HG03575 (cell line): ENCODE measurements at regions not wholly inside any gene's neighbourhood (a gene's known extent, or its start where the extent isn't known, plus 50 kb on each side); places are given as distances from the start of the nearest gene placed in this dataset.
"Not testable (repeated sequence)": the region's sequence is repeated elsewhere in the genome, so short reads cannot be mapped to it uniquely, and the experiment has no call there.

Source experiments
- ATAC-seq: cut with Tn5 transposase; IDR thresholded peaks from one replicate; pipeline ENCODE4 v1.9.1; 2021; ENCODE audit not compliant: unreplicated experiment, insufficient number of reproducible peaks, low FRiP score; ENCODE audit errors: extremely low read depth

DNA sequence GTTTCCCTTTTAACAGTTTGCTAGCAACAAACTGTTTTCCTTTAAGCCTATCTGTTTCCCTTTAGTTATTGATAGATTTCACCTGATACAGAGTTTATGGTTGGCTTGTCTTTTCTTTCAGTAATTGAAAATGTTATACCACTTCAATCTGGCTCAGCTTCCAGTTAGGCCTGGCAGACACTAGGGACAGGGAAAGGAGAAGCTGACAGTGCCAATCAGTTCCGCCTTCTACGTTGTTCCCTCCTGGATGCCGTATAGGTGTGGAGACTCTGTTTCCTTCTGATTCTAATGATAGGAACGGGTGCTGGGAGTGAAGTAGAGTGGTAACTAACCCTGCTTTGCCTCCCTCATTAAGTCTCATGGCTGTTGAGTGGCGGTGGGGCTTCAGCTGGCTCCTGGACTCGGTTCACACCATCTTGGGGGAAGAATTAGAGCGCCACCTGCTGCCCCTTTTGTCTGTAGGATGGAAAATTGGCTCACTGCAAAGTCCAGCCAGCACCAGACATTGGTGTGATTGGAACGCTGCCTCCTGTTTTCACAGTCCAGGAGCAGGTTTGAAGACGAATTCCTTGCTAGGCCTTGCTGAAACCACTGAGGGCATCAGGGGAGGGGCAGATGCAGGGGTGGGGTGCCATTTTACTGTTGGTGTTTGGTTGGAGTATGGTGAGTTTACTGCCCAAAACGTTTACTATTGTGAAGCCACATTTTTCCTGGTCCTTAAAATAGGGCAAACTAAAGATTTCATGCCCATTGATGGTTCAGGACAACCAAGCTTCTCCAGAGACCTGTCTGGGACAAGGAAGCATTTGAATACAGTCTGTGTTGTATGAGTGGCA, 1729.5 kb downstream of the GRIK2 start:
- no peak for ATAC-seq

DNA sequence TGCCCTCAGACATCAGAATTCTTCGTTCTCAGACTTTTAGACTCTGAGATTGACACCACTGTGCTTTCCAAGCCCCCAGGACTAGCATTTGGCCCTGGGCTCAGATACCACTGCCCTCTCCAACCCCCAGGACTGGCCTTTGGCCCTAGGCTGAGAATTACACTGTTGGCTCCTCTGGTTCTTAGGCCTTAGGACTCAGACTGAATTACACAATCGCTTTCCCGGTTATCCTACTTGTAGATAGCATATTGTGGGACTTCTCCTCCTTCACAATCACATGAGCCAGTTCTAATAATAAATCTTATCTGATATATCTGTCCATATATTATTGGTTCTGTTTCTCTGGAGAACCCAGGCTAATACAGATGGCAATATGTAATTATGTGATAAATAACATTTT, 1725.5 kb downstream of the GRIK2 start:
- ATAC-seq = no peak

- no peak for ATAC-seq
Observed at GRCh38 chr6:103114582-103114981, 1721.1 kb downstream of the GRIK2 start.

- ATAC-seq = no peak
Observed at GRCh38 chr6:103113416-103113815, 1719.9 kb downstream of the GRIK2 start.

- no peak for ATAC-seq
Observed at GRCh38 chr6:103107985-103108384, 1714.5 kb downstream of the GRIK2 start.

DNA sequence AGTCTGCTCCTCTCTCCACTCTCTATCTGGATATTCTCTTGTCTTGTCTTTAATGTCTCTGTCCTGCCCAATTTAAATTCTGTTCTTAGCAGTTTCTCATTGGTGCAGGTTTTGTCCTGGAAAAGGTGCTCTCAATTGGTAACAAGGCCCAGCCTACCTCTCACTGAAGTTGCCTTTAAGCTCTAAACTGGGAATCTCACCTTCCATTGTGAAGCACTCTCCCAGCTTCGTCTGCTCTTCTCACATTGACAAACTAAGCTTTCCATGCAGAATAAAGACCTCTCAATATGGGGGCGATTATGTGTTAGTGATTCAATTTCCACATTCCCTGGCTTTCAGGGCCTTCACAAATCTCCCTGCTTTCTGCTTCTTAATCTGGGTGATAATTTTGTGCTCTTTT, 1712.2 kb downstream of the GRIK2 start:
- no peak for ATAC-seq

GRCh38 chr6:103101267-103101666, 1707.8 kb downstream of the GRIK2 start:
- ATAC-seq = no peak

GRCh38 chr6:103092414-103092813, 1698.9 kb downstream of the GRIK2 start:
- not testable (repeated sequence) for ATAC-seq

- ATAC-seq = no peak
Observed at GRCh38 chr6:103085801-103086200, 1692.3 kb downstream of the GRIK2 start.

GRCh38 chr6:103081876-103082630, 1688.5 kb downstream of the GRIK2 start:
- ATAC-seq = no peak

DNA sequence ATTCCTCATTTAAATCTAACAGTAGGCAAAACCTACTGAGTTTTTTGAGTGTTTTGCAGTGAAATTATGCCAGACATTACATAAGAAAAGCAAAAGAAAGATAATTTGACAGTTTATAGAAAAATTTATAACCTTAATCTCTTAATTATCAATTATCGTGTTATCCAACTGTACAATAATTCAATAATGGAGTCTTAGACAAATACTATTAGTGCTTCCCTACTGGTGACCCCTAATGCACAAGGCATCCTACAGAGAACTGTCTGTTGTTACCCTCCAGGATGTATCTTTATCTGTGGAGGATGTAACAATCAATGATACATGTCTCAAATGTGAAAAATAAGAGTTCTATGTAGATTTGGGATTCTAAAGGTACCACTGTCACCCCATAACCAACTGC, 1687.6 kb downstream of the GRIK2 start:
- no peak for ATAC-seq

GRCh38 chr6:103080497-103080896, 1687.0 kb downstream of the GRIK2 start:
- ATAC-seq = no peak

GRCh38 chr6:103079867-103080266, 1686.4 kb downstream of the GRIK2 start:
- ATAC-seq = peak; percentile 83

- no peak for ATAC-seq
Observed at GRCh38 chr6:103062136-103062535, 1668.6 kb downstream of the GRIK2 start.

DNA sequence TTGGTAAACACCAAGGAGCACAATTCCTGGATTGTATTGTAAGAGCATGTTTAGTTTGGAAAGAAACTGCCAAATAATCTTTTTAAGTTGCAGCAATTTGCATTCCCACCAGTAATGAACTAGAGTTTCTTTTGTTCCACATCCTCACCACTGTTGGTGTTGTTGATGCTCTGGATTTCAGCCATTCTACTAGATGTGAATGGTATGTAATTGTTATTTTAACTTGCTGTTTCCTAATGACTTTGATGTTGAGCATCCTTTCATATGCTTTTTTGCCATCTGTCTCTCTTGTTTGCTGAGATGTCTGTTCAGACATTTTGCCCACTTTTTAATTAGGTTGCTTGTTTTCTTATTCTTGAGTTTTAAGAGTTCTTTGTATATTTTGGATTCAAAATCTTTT, 1654.1 kb downstream of the GRIK2 start:
- no peak for ATAC-seq

- ATAC-seq = no peak
Observed at GRCh38 chr6:103042336-103042735, 1648.8 kb downstream of the GRIK2 start.

- no peak for ATAC-seq
Observed at GRCh38 chr6:103036846-103037245, 1643.3 kb downstream of the GRIK2 start.

- no peak for ATAC-seq
Observed at GRCh38 chr6:103027271-103027931, 1633.9 kb downstream of the GRIK2 start.

GRCh38 chr6:103018426-103018825, 1624.9 kb downstream of the GRIK2 start:
- ATAC-seq = no peak

GRCh38 chr6:103017878-103018277, 1624.4 kb downstream of the GRIK2 start:
- no peak for ATAC-seq
